Spleen (tissue), 3 donors: ENCODE measurements at regions not wholly inside any gene's neighbourhood (a gene's known extent, or its start where the extent isn't known, plus 50 kb on each side); places are given as distances from the start of the nearest gene placed in this dataset.

Experiments used
- POLR2A ChIP-seq, 3 donors: fragments of 450-650 bp; IDR thresholded peaks; one replicate each; pipeline ENCODE4 v1.5.1; 2017; ENCODE audit warnings: antibody characterized with exemption in 3 of 3, mild to moderate bottlenecking in 1 of 3
- POLR2AphosphoS5 ChIP-seq, 3 donors: sonication (generic); formaldehyde crosslinking; IDR thresholded peaks; one replicate each; pipeline ENCODE4 v1.5.1; 2017; ENCODE audit warnings: antibody characterized with exemption in 3 of 3

- TF ChIP-seq POLR2A (IDR thresholded peaks at IDR 0.05) (no peak), POLR2AphosphoS5 (IDR thresholded peaks at IDR 0.05) (no peak)
These were observed 271.4 kb downstream of the ELAVL2 start for GRCh38 chr9:23554686-23555085.
